Progenitor cell of endocrine pancreas (in vitro differentiated cells): ENCODE measurements at regions not wholly inside any gene's neighbourhood (a gene's known extent, or its start where the extent isn't known, plus 50 kb on each side); places are given as distances from the start of the nearest gene placed in this dataset.
A peak's percentile ranks its signal among the peaks of the same experiment; 100 is the strongest.

Source experiments
- DNase-seq: peaks from one replicate; pipeline ENCODE4 v3.0.0; 2021; ENCODE audit warnings: low spot score; ENCODE audit not compliant: unreplicated experiment
- H3K27ac Mint-ChIP-seq: 2 replicates; pipeline ENCODE4 v1.8.0; 2021; ENCODE audit warnings: mild to moderate bottlenecking, moderate library complexity, mixed read lengths
- H3K27me3 Mint-ChIP-seq: 2 replicates; pipeline ENCODE4 v1.8.0; 2021; ENCODE audit warnings: mixed read lengths
- H3K36me3 Mint-ChIP-seq: 2 replicates; pipeline ENCODE4 v1.8.0; 2022; ENCODE audit warnings: mixed read lengths; ENCODE audit not compliant: insufficient read depth
- H3K4me1 Mint-ChIP-seq: 2 replicates; pipeline ENCODE4 v1.8.0; 2021; ENCODE audit warnings: low read depth, mixed read lengths
- H3K4me3 Mint-ChIP-seq: 2 replicates; pipeline ENCODE4 v1.8.0; 2021; ENCODE audit warnings: low read depth, mild to moderate bottlenecking, moderate library complexity, mixed read lengths
- H3K9me3 Mint-ChIP-seq: 2 replicates; pipeline ENCODE4 v1.8.0; 2021; ENCODE audit warnings: low read depth, mixed read lengths
- CTCF ChIP-seq: fragments of 200-600 bp; sonication (generic); IDR thresholded peaks from one replicate; pipeline ENCODE4 v1.5.0; 2021; ENCODE audit warnings: antibody characterized with exemption, mild to moderate bottlenecking; ENCODE audit not compliant: unreplicated experiment

- Mint-ChIP-seq H3K27me3 (peaks cover 68% of the 10 kb centered on the region), H3K4me3 (no peak overlapping the region), H3K9me3 (no peaks in the 10 kb centered on the region), H3K27ac (no peak overlapping the region), H3K36me3 (no peaks in the 10 kb centered on the region), H3K4me1 (no peaks in the 10 kb centered on the region)
- no peak for TF ChIP-seq CTCF
- DNase-seq = no peak
These were observed 62.0 kb downstream of the GGTLC2 start for GRCh38 chr22:22706253-22706915.

GRCh38 chr22:22709719-22710445 is 65.5 kb downstream of the GGTLC2 start:
- Mint-ChIP-seq H3K4me1 (no peaks in the 10 kb centered on the region), H3K27me3 (peaks cover 76% of the 10 kb centered on the region), H3K4me3 (no peak overlapping the region), H3K36me3 (no peaks in the 10 kb centered on the region), H3K9me3 (no peaks in the 10 kb centered on the region), H3K27ac (no peak overlapping the region)
- TF ChIP-seq CTCF = peak; percentile 41
- peak; percentile 8 for DNase-seq

DNA sequence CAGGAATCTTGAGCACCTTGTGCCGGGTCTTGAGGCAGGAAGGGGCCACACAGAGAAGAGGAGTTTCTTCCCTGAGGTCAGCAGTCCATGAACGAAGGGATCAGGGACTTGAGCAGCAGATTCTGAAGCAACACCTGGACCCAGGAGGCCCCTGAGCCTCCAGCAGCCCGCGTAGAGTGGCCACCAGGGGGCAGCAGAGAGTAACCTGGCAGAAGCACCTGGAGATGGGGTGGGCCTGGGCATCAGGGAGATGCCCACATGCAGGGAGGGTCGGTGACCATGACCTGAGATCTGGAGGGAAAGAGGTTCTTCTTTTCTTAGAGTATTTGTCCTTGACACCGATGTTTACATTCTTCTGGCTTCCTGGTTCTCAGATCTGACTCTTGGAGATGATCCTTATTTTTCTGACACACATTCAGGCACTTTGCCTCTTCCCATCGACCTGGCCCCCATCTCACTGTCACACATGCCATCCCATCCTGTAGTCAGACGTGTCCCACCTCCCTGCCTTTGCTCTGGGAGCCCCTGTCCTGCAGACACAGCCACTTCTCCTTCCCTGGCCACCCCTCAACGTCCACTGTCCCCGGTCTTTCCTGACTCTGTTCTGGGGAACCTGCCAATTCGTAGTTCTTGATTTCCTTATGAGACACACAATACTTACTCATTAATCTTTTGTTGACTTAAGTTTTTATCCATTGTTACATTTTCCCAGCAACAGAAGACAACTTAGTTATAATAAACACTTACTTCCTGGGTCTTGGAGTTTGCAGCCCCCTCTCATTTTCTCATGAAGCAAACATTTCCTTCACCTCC is 66.5 kb downstream of the GGTLC2 start:
- DNase-seq = peak; percentile 72
- Mint-ChIP-seq H3K4me1 (no peaks in the 10 kb centered on the region), H3K36me3 (no peaks in the 10 kb centered on the region), H3K27me3 (peaks cover 76% of the 10 kb centered on the region), H3K9me3 (no peaks in the 10 kb centered on the region), H3K27ac (no peak overlapping the region), H3K4me3 (no peak overlapping the region)
- TF ChIP-seq CTCF = peak; percentile 95

DNA sequence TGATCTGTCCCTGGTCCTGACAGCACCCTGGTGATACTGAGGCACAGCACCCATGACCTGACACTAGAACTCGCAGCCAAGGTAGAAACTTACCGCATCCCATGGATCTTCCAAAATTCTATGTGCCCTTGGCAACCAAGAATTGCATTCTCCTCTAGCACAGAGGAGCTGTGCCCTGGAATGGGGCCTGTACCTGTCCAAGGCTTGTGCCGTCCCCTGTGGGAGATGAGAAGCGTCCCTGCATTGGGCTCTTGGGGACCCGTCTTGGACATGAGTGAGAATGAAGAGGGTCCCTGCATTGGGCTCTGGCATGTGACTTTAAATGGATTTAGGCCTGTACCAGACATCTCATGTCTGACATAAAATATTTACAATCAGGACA is 67.1 kb downstream of the GGTLC2 start:
- TF ChIP-seq CTCF = no peak

DNA sequence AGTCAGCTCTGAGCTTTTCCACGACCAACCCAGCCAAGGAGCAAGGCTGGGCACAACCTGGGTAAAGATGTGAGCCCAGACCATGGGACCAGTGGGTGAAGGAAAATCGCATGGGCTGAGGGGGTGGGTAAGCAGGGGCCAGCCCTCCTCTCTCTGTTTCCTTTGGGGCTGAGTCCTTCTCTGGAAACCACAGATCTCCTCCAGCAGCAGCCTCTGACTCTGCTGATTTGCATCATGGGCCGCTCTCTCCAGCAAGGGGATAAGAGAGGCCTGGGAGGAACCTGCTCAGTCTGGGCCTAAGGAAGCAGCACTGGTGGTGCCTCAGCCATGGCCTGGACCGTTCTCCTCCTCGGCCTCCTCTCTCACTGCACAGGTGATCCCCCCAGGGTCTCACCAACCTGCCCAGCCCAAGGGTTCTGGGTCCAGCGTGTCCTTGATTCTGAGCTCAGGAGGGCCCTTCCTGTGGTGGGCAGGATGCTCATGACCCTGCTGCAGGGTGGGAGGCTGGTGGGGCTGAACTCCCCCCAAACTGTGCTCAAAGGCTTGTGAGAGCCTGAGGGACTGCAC is 67.8 kb downstream of the GGTLC2 start:
- Mint-ChIP-seq H3K9me3 (no peaks in the 10 kb centered on the region), H3K36me3 (no peaks in the 10 kb centered on the region), H3K4me3 (no peak overlapping the region), H3K4me1 (no peaks in the 10 kb centered on the region), H3K27ac (no peak overlapping the region), H3K27me3 (peaks cover 77% of the 10 kb centered on the region)
- DNase-seq = no peak
- no peak for TF ChIP-seq CTCF

More for the DNA sequence above, 67.1 kb downstream of the GGTLC2 start:
- no peaks in the 10 kb centered on the region for H3K4me1 Mint-ChIP-seq
- H3K4me3 Mint-ChIP-seq = no peak overlapping the region
- H3K27me3 Mint-ChIP-seq = peaks cover 75% of the 10 kb centered on the region
- no peaks in the 10 kb centered on the region for H3K9me3 Mint-ChIP-seq
- H3K27ac Mint-ChIP-seq = no peak overlapping the region
- peak; percentile 1 for DNase-seq
- no peaks in the 10 kb centered on the region for H3K36me3 Mint-ChIP-seq
